NT2/D1 (cell line): ENCODE measurements at regions not wholly inside any gene's neighbourhood (a gene's known extent, or its start where the extent isn't known, plus 50 kb on each side); places are given as distances from the start of the nearest gene placed in this dataset.

Experiments
- SUZ12 ChIP-seq: IDR thresholded peaks from 2 replicates; pipeline ENCODE4 v1.6.1; 2011; ENCODE audit not compliant: insufficient read length, insufficient read depth; ENCODE audit errors: extremely low read depth
- YY1 ChIP-seq: IDR thresholded peaks from 2 replicates; pipeline ENCODE4 v1.6.1; 2011; ENCODE audit not compliant: insufficient read length, insufficient read depth
- ZNF274 ChIP-seq: IDR thresholded peaks from 2 replicates; pipeline ENCODE4 v1.6.1; 2011; ENCODE audit warnings: mild to moderate bottlenecking, low read depth, low read length

GRCh38 chr5:5985332-5985731, 393.0 kb downstream of the MED10 start:
- TF ChIP-seq SUZ12 (no peak), ZNF274 (no peak), YY1 (no peak)
